HepG2 (cell line): ENCODE measurements at regions not wholly inside any gene's neighbourhood (a gene's known extent, or its start where the extent isn't known, plus 50 kb on each side); places are given as distances from the start of the nearest gene placed in this dataset.

Experiments
- ATAC-seq: fragments of 200-7000 bp; cut with Tn5 transposase; 3 replicates; pipeline ENCODE4 v1.9.1; 2020; ENCODE audit warnings: mild to moderate bottlenecking, moderate library complexity
- BruUV-seq: library from RNA; stranded (reverse); fragments of 400-500 nt; replicated peaks from 2 replicates; lab custom pipeline; 2021; lab: Mats Ljungman, UMichigan
- CTCF ChIA-PET: fragments of 300-600 bp; formaldehyde crosslinking; extraction: SDS; loops from one replicate; lab custom pipeline; 2021; ENCODE audit warnings: low total read pairs, inconsistent platforms, low intra/inter-chr PET ratio; lab: Yijun Ruan, JAX
- POLR2A ChIA-PET: fragments of 350-600 bp; sonication (Branson Sonifier 250); formaldehyde crosslinking; loops from one replicate; lab custom pipeline; 2020; ENCODE audit warnings: antibody characterized with exemption, inconsistent platforms; lab: Yijun Ruan, JAX
- DNase-seq: peaks from one replicate; pipeline ENCODE4 v3.0.0-alpha.2; 2015; ENCODE audit warnings: low spot score
- FAIRE-seq: peaks from 3 replicates; lab custom pipeline; 2011; peaks lifted over from hg19 to GRCh38; lab: Jason Lieb, UNC
- H2AFZ ChIP-seq: one replicate; pipeline ENCODE4 v1.6.1; 2011; ENCODE audit warnings: low read length, inconsistent platforms
- H3K27ac ChIP-seq: fragments of 300-600 bp; 3 replicates; pipeline ENCODE4 v1.8.0; 2011; ENCODE audit warnings: mixed run types, mild to moderate bottlenecking, mixed read lengths, low read length, inconsistent platforms; ENCODE audit not compliant: insufficient read depth; ENCODE audit errors: extremely low read length
- H3K27me3 ChIP-seq, 2 experiments: fragments of 200-600 bp in 1 of 2; 2 replicates in 1 of 2; 3 replicates in 1 of 2; pipeline versions ENCODE4 v1.6.0 to v1.8.0; 2011; ENCODE audit warnings: low read length in 2 of 2, mild to moderate bottlenecking in 2 of 2, moderate library complexity in 2 of 2, inconsistent platforms in 1 of 2; ENCODE audit not compliant: insufficient read depth in 2 of 2, control insufficient read depth in 1 of 2
- H3K36me3 ChIP-seq, 2 experiments: fragments of 200-600 bp in 1 of 2; replicated peaks in 1 of 2; 2 replicates in 1 of 2; 3 replicates in 1 of 2; pipeline versions ENCODE4 v1.5.1 to v1.8.0; 2011; ENCODE audit warnings: low read length in 2 of 2, inconsistent platforms in 1 of 2; ENCODE audit not compliant: insufficient read depth in 2 of 2, control insufficient read depth in 1 of 2
- H3K4me1 ChIP-seq: 2 replicates; pipeline ENCODE4 v1.5.1; 2012; ENCODE audit warnings: low read length, inconsistent platforms; ENCODE audit not compliant: insufficient read depth
- H3K4me2 ChIP-seq: 2 replicates; pipeline ENCODE4 v1.6.0; 2011; ENCODE audit warnings: low read depth, low read length, inconsistent platforms
- H3K4me3 ChIP-seq, 3 experiments: fragments of 200-600 bp in 1 of 3; sonication (generic), shearing (Covaris generic) in 1 of 3; replicated peaks in 1 of 3; 2 replicates each; pipeline ENCODE4 v1.5.1; 2011 to 2016; ENCODE audit warnings: low read length in 3 of 3, inconsistent platforms in 2 of 3, low read depth in 2 of 3, mild to moderate bottlenecking in 2 of 3, control low read depth in 1 of 3, mixed read lengths in 1 of 3; ENCODE audit not compliant: insufficient read depth in 1 of 3
- H3K79me2 ChIP-seq: one replicate; pipeline ENCODE4 v1.6.1; 2011; ENCODE audit warnings: low read length, inconsistent platforms; ENCODE audit not compliant: insufficient read depth
- H3K9ac ChIP-seq: 2 replicates; pipeline ENCODE4 v1.6.0; 2011; ENCODE audit warnings: mild to moderate bottlenecking, low read depth, low read length, inconsistent platforms; ENCODE audit not compliant: insufficient read depth
- H3K9me3 ChIP-seq: 2 replicates; pipeline ENCODE4 v1.5.1; 2012; ENCODE audit warnings: mild to moderate bottlenecking, low read length
- H4K20me1 ChIP-seq: 2 replicates; pipeline ENCODE4 v1.6.0; 2011; ENCODE audit warnings: inconsistent platforms, mild to moderate bottlenecking, low read length, moderate library complexity; ENCODE audit not compliant: insufficient read depth
- BRD4 ChIP-seq: sonication (generic); formaldehyde crosslinking; IDR thresholded peaks from 2 replicates; pipeline ENCODE4 v1.4.0; 2020; ENCODE audit warnings: missing genetic modification reagents
- FOXK1 ChIP-seq: sonication (generic); formaldehyde crosslinking; IDR thresholded peaks from 2 replicates; pipeline ENCODE4 v1.4.0; 2020; ENCODE audit warnings: low read depth, missing genetic modification reagents, borderline replicate concordance
- FOXO1 ChIP-seq: sonication (generic); formaldehyde crosslinking; IDR thresholded peaks from 2 replicates; pipeline ENCODE4 v1.4.0; 2020; ENCODE audit warnings: missing genetic modification reagents
- MTERF4 ChIP-seq: sonication (generic); formaldehyde crosslinking; IDR thresholded peaks from 2 replicates; pipeline ENCODE4 v1.8.0; 2023; ENCODE audit warnings: mild to moderate bottlenecking, missing genetic modification reagents
- ZBTB3 ChIP-seq: sonication (generic); formaldehyde crosslinking; IDR thresholded peaks from 2 replicates; pipeline ENCODE4 v1.4.0; 2020; ENCODE audit warnings: low read depth, mild to moderate bottlenecking, moderate library complexity, missing genetic modification reagents, borderline replicate concordance
- ZNF101 ChIP-seq: sonication (generic); formaldehyde crosslinking; IDR thresholded peaks from 2 replicates; pipeline ENCODE4 v1.4.0; 2020; ENCODE audit warnings: mild to moderate bottlenecking, low read depth, missing genetic modification reagents, borderline replicate concordance
- ZNF143 ChIP-seq: sonication (generic); formaldehyde crosslinking; IDR thresholded peaks from 2 replicates; pipeline ENCODE4 v1.4.0; 2020; ENCODE audit warnings: missing genetic modification reagents
- ZNF484 ChIP-seq: sonication (generic); formaldehyde crosslinking; IDR thresholded peaks from 2 replicates; pipeline ENCODE4 v1.5.1; 2020; ENCODE audit warnings: mild to moderate bottlenecking, low read depth, missing genetic modification reagents, borderline replicate concordance
- WGBS: methylation state at CpG from one replicate; pipeline ENCODE4 v1.1.6; 2017; ENCODE audit warnings: low lambda C conversion rate; 5-methylcytosine and 5-hydroxymethylcytosine counted together
- in situ Hi-C: cut with HindIII; loops from 2 replicates; pipeline ENCODE4 v1.10.0; 2017; ENCODE audit warnings: low pct_unique_long_range_greater_than_20kb; ENCODE audit not compliant: extremely low pct_ligation_motif_present
- intact Hi-C: fragments of 100-400 bp; cut with micrococcal nuclease; formaldehyde crosslinking; loops from one replicate; pipeline ENCODE4 v1.10.0; 2022; ENCODE audit not compliant: unreplicated experiment
- TF ChIP-seq, protein P1 (sequence below): sonication (generic); formaldehyde crosslinking; IDR thresholded peaks from 2 replicates; pipeline ENCODE4 v1.8.1; 2022; ENCODE audit warnings: low read depth, mild to moderate bottlenecking, missing genetic modification reagents

DNA sequence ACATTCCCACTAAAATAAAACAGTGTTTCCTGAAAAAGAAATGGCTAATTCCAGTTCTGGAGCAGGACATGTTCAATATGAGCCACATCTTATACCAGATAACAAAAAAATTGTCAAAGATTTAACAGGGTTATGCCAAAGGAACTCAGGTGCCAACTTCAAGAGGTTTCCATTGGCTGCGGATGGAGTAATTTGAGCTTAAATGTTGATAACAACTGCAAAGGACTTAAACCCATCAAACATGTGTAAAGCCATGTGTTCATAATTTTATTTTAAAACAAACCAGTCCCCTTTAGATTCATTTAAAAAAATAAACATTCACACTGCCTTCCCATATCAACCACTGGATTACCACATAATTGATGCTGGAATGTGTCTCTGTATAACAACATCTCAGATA lies 156.4 kb upstream of the PCDH18 start:
- ATAC-seq (no peak), DNase-seq (no peak), FAIRE-seq (no peak)
- 100% methylated on average over 1 of the region's 1 CpG for WGBS
- no TSS peak for BruUV-seq
- Histone ChIP-seq H3K9me3 (no peaks in the 10 kb centered on the region), H3K4me3 (no peak overlapping the region), H3K27ac (no peak overlapping the region), H3K36me3 (no peaks in the 10 kb centered on the region), H4K20me1 (no peaks in the 10 kb centered on the region), H3K9ac (no peak overlapping the region), H3K4me2 (no peak overlapping the region), H3K4me1 (no peaks in the 10 kb centered on the region), H2AFZ (no peak overlapping the region), H3K27me3 (no peaks in the 10 kb centered on the region; a peak in 1 of 5 replicates), H3K79me2 (no peaks in the 10 kb centered on the region)
- in situ Hi-C loops, result no loop called here
- ChIA-PET CTCF (no interaction called here), POLR2A (no interaction called here)
- intact Hi-C loops, result no loop called here
- TF ChIP-seq ZNF101 (CRISPR knock-in tag), result no peak
- no peak for TF ChIP-seq FOXK1 (CRISPR knock-in tag)
- no peak for TF ChIP-seq MTERF4
- no peak for TF ChIP-seq ZBTB3 (CRISPR knock-in tag)
- TF ChIP-seq, protein P1, sequence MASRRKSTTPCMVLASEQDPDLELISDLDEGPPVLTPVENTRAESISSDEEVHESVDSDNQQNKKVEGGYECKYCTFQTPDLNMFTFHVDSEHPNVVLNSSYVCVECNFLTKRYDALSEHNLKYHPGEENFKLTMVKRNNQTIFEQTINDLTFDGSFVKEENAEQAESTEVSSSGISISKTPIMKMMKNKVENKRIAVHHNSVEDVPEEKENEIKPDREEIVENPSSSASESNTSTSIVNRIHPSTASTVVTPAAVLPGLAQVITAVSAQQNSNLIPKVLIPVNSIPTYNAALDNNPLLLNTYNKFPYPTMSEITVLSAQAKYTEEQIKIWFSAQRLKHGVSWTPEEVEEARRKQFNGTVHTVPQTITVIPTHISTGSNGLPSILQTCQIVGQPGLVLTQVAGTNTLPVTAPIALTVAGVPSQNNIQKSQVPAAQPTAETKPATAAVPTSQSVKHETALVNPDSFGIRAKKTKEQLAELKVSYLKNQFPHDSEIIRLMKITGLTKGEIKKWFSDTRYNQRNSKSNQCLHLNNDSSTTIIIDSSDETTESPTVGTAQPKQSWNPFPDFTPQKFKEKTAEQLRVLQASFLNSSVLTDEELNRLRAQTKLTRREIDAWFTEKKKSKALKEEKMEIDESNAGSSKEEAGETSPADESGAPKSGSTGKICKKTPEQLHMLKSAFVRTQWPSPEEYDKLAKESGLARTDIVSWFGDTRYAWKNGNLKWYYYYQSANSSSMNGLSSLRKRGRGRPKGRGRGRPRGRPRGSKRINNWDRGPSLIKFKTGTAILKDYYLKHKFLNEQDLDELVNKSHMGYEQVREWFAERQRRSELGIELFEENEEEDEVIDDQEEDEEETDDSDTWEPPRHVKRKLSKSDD (CRISPR knock-in tag), result no peak
- TF ChIP-seq FOXO1 (CRISPR knock-in tag), result no peak
- TF ChIP-seq BRD4 (CRISPR knock-in tag), result no peak
- no peak for TF ChIP-seq ZNF484 (CRISPR knock-in tag)
- no peak for TF ChIP-seq ZNF143 (CRISPR knock-in tag)
